IMR-90 (cell line): ENCODE measurements at regions not wholly inside any gene's neighbourhood (a gene's known extent, or its start where the extent isn't known, plus 50 kb on each side); places are given as distances from the start of the nearest gene placed in this dataset.

Experiments used
- ATAC-seq: fragments of 200-7000 bp; cut with Tn5 transposase; 2 replicates; pipeline ENCODE4 v1.9.1; 2020; ENCODE audit warnings: low read depth, mild to moderate bottlenecking, moderate library complexity
- BruUV-seq: library from RNA; stranded (reverse); fragments of 400-500 nt; replicated peaks from 2 replicates; lab custom pipeline; 2021; lab: Mats Ljungman, UMichigan
- CTCF ChIA-PET: fragments of 300-600 bp; formaldehyde crosslinking; extraction: SDS; loops from one replicate; lab custom pipeline; 2021; ENCODE audit warnings: antibody characterized with exemption; lab: Yijun Ruan, JAX
- POLR2A ChIA-PET: fragments of 300-600 bp; sonication (Branson Sonifier 250); formaldehyde crosslinking; loops from one replicate; lab custom pipeline; 2022; ENCODE audit warnings: antibody characterized with exemption; ENCODE audit not compliant: unreplicated experiment; lab: Charles Lee
- DNase-seq: peaks from one replicate; pipeline ENCODE4 v3.0.0; 2013
- H2AFZ ChIP-seq: replicated peaks from 2 replicates; pipeline ENCODE3; 2013; ENCODE audit warnings: low read length, mild to moderate bottlenecking; ENCODE audit not compliant: poor library complexity
- H2AK5ac ChIP-seq: 2 replicates; pipeline ENCODE4 v1.6.1; 2013; ENCODE audit warnings: low read depth, low read length, inconsistent platforms
- H2AK9ac ChIP-seq: replicated peaks from 2 replicates; pipeline ENCODE3; 2013; ENCODE audit warnings: mild to moderate bottlenecking, low read depth, low read length, moderate library complexity; ENCODE audit not compliant: poor library complexity
- H2BK120ac ChIP-seq: 2 replicates; pipeline ENCODE4 v1.6.1; 2013; ENCODE audit warnings: low read depth, low read length, inconsistent platforms
- H2BK15ac ChIP-seq: 3 replicates; pipeline ENCODE4 v1.6.1; 2013; ENCODE audit warnings: low read depth, low read length, inconsistent platforms
- H2BK20ac ChIP-seq: 2 replicates; pipeline ENCODE4 v1.6.1; 2013; ENCODE audit warnings: low read depth, mild to moderate bottlenecking, inconsistent platforms, low read length, moderate library complexity
- H2BK5ac ChIP-seq: 2 replicates; pipeline ENCODE4 v1.6.1; 2013; ENCODE audit warnings: mild to moderate bottlenecking, low read depth, low read length, inconsistent platforms; ENCODE audit not compliant: poor library complexity, severe bottlenecking
- H3K14ac ChIP-seq: replicated peaks from 2 replicates; pipeline ENCODE4 v1.6.1; 2013; ENCODE audit warnings: low read depth, low read length, inconsistent platforms
- H3K18ac ChIP-seq: 2 replicates; pipeline ENCODE4 v1.6.1; 2013; ENCODE audit warnings: low read depth, low read length, control low read depth
- H3K23ac ChIP-seq: 2 replicates; pipeline ENCODE4 v1.6.1; 2013; ENCODE audit warnings: low read depth, low read length, inconsistent platforms
- H3K27ac ChIP-seq: 2 replicates; pipeline ENCODE4 v1.5.1; 2013; ENCODE audit warnings: mild to moderate bottlenecking, control low read depth, low read length; ENCODE audit not compliant: insufficient read depth
- H3K27me3 ChIP-seq: 2 replicates; pipeline ENCODE4 v1.6.1; 2013; ENCODE audit warnings: low read length; ENCODE audit not compliant: control insufficient read depth, insufficient read depth
- H3K36me3 ChIP-seq: 2 replicates; pipeline ENCODE4 v1.6.1; 2013; ENCODE audit warnings: low read length, mixed read lengths; ENCODE audit not compliant: control insufficient read depth, insufficient read depth
- H3K4ac ChIP-seq: 2 replicates; pipeline ENCODE4 v1.6.1; 2013; ENCODE audit warnings: low read depth, low read length, inconsistent platforms
- H3K4me1 ChIP-seq: 2 replicates; pipeline ENCODE4 v1.6.1; 2013; ENCODE audit warnings: low read length, mixed read lengths; ENCODE audit not compliant: control insufficient read depth, insufficient read depth
- H3K4me2 ChIP-seq: 2 replicates; pipeline ENCODE4 v1.6.1; 2013; ENCODE audit warnings: low read depth, mild to moderate bottlenecking, control low read depth, low read length, moderate library complexity
- H3K4me3 ChIP-seq: 2 replicates; pipeline ENCODE4 v1.5.1; 2013; ENCODE audit warnings: low read depth, mild to moderate bottlenecking, control low read depth, low read length, moderate library complexity; ENCODE audit not compliant: insufficient read depth
- H3K56ac ChIP-seq: 2 replicates; pipeline ENCODE4 v1.6.1; 2013; ENCODE audit warnings: low read length, inconsistent platforms; ENCODE audit not compliant: insufficient read depth; ENCODE audit errors: extremely low read depth
- H3K79me1 ChIP-seq, 2 experiments: 2 replicates each; pipeline ENCODE4 v1.6.1; 2013; ENCODE audit warnings: low read length in 2 of 2, inconsistent platforms in 1 of 2, low read depth in 1 of 2
- H3K9ac ChIP-seq: 2 replicates; pipeline ENCODE4 v1.6.1; 2013; ENCODE audit warnings: low read depth, low read length, control low read depth
- H3K9me1 ChIP-seq: 2 replicates; pipeline ENCODE4 v1.6.1; 2013; ENCODE audit warnings: low read length, inconsistent platforms; ENCODE audit not compliant: insufficient read depth
- H3K9me3 ChIP-seq: 2 replicates; pipeline ENCODE4 v1.6.1; 2013; ENCODE audit warnings: low read length; ENCODE audit not compliant: control insufficient read depth, insufficient read depth
- H4K20me1 ChIP-seq: 2 replicates; pipeline ENCODE4 v1.6.1; 2013; ENCODE audit warnings: low read length, inconsistent platforms; ENCODE audit not compliant: insufficient read depth
- H4K5ac ChIP-seq: 2 replicates; pipeline ENCODE4 v1.6.1; 2013; ENCODE audit warnings: mild to moderate bottlenecking, low read depth, low read length, control low read depth
- H4K8ac ChIP-seq, 2 experiments: 2 replicates each; pipeline ENCODE4 v1.6.1; 2013; ENCODE audit warnings: low read depth in 2 of 2, low read length in 2 of 2, control low read depth in 1 of 2, inconsistent platforms in 1 of 2
- H4K91ac ChIP-seq: 2 replicates; pipeline ENCODE4 v1.6.1; 2013; ENCODE audit warnings: low read depth, low read length, inconsistent platforms; ENCODE audit not compliant: insufficient read depth
- BHLHE40 ChIP-seq: fragments of 150-350 bp; IDR thresholded peaks from 2 replicates; pipeline ENCODE4 v1.6.1; 2016; ENCODE audit warnings: mild to moderate bottlenecking, low read depth, low read length
- FOS ChIP-seq: fragments of 150-350 bp; IDR thresholded peaks from 2 replicates; pipeline ENCODE4 v1.6.1; 2016; ENCODE audit warnings: low read depth, low read length
- MAFK ChIP-seq: IDR thresholded peaks from 2 replicates; pipeline ENCODE4 v1.6.1; 2012; ENCODE audit warnings: low read depth, low read length, improper control_type of control experiment
- MAZ ChIP-seq: IDR thresholded peaks from 2 replicates; pipeline ENCODE4 v1.6.1; 2012; ENCODE audit warnings: low read depth, mild to moderate bottlenecking, low read length, improper control_type of control experiment, moderate library complexity, borderline replicate concordance
- MXI1 ChIP-seq: IDR thresholded peaks from 2 replicates; pipeline ENCODE4 v1.6.1; 2012; ENCODE audit warnings: low read depth, mild to moderate bottlenecking, low read length, moderate library complexity, borderline replicate concordance
- RAD21 ChIP-seq: IDR thresholded peaks from 2 replicates; pipeline ENCODE4 v1.6.1; 2012; ENCODE audit warnings: low read length, improper control_type of control experiment
- RCOR1 ChIP-seq: IDR thresholded peaks from 2 replicates; pipeline ENCODE4 v1.6.1; 2012; ENCODE audit warnings: mild to moderate bottlenecking, low read length, improper control_type of control experiment; ENCODE audit not compliant: insufficient replicate concordance
- RFX5 ChIP-seq: IDR thresholded peaks from 2 replicates; pipeline ENCODE4 v1.8.0; 2012; ENCODE audit warnings: low read depth, mild to moderate bottlenecking, low read length, moderate library complexity
- WGBS, 2 experiments: methylation state at CpG; one replicate each; pipeline versions ENCODE4 v1.1.5 to v1.1.7; 2013; ENCODE audit warnings: missing lambda C conversion rate in 2 of 2; ENCODE audit not compliant: insufficient read length in 1 of 2; ENCODE audit errors: extremely low coverage in 2 of 2; 5-methylcytosine and 5-hydroxymethylcytosine counted together
- dilution Hi-C: fragments of 300-500 bp; cut with HindIII; formaldehyde crosslinking; loops from one replicate; pipeline ENCODE4 v1.14.3; 2018; ENCODE audit warnings: low sequenced_read_pairs; ENCODE audit not compliant: unreplicated experiment
- in situ Hi-C: fragments of 300-500 bp; cut with MboI; formaldehyde crosslinking; loops from 3 replicates; pipeline ENCODE4 v1.14.3; 2019; ENCODE audit warnings: low sequenced_read_pairs, inconsistent platforms, mixed read lengths
- intact Hi-C: fragments of 100-400 bp; cut with micrococcal nuclease; formaldehyde crosslinking; loops from 2 replicates; pipeline ENCODE4 v1.10.0; 2022
- TF ChIP-seq, protein P1 (sequence below): fragments of 150-350 bp; IDR thresholded peaks from 2 replicates; pipeline ENCODE4 v1.6.1; 2016; ENCODE audit warnings: low read depth, mild to moderate bottlenecking, low read length, moderate library complexity, borderline replicate concordance
- TF ChIP-seq, protein P2 (sequence below): conservative IDR thresholded peaks from 2 replicates; pipeline ENCODE4 v1.5.1; 2012; ENCODE audit warnings: mild to moderate bottlenecking, low read depth, low read length, improper control_type of control experiment

DNA sequence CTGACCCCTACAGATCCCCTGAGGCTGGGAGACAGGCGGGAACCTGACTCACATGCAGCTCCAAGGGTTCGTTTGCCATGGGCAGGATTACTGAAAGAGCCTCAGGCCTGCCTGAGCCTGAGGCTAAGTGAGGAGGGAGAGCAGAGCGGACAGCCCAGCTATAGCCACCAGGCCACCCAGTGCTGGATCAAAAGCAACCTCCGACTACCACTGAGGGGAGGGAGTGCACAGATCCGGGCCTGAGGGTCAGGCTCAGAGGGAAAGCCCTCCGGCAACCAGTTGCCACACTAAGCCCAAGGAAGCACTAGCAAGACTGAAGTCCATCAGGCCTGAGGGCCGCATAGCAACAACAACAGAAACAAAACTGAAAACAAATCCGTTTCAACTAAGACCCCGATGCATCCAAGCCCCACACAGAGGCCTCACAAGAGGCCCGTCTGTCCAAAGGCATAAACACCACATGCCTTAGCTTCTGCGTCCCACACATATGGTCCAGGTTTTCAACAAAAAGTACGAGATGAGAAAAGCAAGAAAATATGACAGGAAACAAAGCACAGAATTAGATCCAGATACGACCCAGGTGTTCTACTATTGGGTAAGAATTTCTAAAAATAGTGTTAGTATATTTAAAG, 92.5 kb upstream of the VIPR2 start:
- no peak overlapping the region for H2AK5ac ChIP-seq
- no peak overlapping the region for H3K56ac ChIP-seq
- ChIA-PET POLR2A (no interaction called here), CTCF (no interaction called here)
- no peak overlapping the region for H4K5ac ChIP-seq
- no peaks in the 10 kb centered on the region for H4K20me1 ChIP-seq
- no peak overlapping the region for H4K91ac ChIP-seq
- H2AFZ ChIP-seq, result peak overlapping the region; percentile 21
- H2BK15ac ChIP-seq, result no peak overlapping the region
- H2BK5ac ChIP-seq, result no peak overlapping the region
- no peak overlapping the region for H3K4ac ChIP-seq
- no TSS peak for BruUV-seq
- H3K9ac ChIP-seq, result no peak overlapping the region
- no peaks in the 10 kb centered on the region for H3K79me1 ChIP-seq
- H3K4me1 ChIP-seq, result no peaks in the 10 kb centered on the region
- peaks cover 26% of the 10 kb centered on the region for H3K9me3 ChIP-seq
- DNase-seq (no peak), ATAC-seq (no peak)
- H3K27me3 ChIP-seq, result no peaks in the 10 kb centered on the region
- H3K4me3 ChIP-seq, result no peak overlapping the region
- TF ChIP-seq RCOR1 (no peak), MXI1 (no peak), RAD21 (no peak), RFX5 (no peak), FOS (no peak), BHLHE40 (no peak), MAFK (no peak), MAZ (no peak)
- TF ChIP-seq, protein P1, sequence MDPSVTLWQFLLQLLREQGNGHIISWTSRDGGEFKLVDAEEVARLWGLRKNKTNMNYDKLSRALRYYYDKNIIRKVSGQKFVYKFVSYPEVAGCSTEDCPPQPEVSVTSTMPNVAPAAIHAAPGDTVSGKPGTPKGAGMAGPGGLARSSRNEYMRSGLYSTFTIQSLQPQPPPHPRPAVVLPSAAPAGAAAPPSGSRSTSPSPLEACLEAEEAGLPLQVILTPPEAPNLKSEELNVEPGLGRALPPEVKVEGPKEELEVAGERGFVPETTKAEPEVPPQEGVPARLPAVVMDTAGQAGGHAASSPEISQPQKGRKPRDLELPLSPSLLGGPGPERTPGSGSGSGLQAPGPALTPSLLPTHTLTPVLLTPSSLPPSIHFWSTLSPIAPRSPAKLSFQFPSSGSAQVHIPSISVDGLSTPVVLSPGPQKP, result no peak
- TF ChIP-seq, protein P2, sequence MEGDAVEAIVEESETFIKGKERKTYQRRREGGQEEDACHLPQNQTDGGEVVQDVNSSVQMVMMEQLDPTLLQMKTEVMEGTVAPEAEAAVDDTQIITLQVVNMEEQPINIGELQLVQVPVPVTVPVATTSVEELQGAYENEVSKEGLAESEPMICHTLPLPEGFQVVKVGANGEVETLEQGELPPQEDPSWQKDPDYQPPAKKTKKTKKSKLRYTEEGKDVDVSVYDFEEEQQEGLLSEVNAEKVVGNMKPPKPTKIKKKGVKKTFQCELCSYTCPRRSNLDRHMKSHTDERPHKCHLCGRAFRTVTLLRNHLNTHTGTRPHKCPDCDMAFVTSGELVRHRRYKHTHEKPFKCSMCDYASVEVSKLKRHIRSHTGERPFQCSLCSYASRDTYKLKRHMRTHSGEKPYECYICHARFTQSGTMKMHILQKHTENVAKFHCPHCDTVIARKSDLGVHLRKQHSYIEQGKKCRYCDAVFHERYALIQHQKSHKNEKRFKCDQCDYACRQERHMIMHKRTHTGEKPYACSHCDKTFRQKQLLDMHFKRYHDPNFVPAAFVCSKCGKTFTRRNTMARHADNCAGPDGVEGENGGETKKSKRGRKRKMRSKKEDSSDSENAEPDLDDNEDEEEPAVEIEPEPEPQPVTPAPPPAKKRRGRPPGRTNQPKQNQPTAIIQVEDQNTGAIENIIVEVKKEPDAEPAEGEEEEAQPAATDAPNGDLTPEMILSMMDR, result no peak
- no peak overlapping the region for H2BK20ac ChIP-seq
- no peaks in the 10 kb centered on the region for H3K36me3 ChIP-seq
- H4K8ac ChIP-seq, result no peak overlapping the region
- no peak overlapping the region for H3K23ac ChIP-seq
- dilution Hi-C loops, result no loop called here
- H2BK120ac ChIP-seq, result no peak overlapping the region
- in situ Hi-C loops, result no loop called here
- H2AK9ac ChIP-seq, result no peak overlapping the region
- WGBS, 2 experiments, result 43% methylated on average over 3 of the region's 13 CpGs; no CpG with 5 or more reads in 1 of the 2 experiments
- intact Hi-C loops, result no loop called here
- H3K9me1 ChIP-seq, result no peaks in the 10 kb centered on the region
- no peak overlapping the region for H3K14ac ChIP-seq
- H3K27ac ChIP-seq, result no peak overlapping the region
- H3K4me2 ChIP-seq, result no peak overlapping the region
- H3K18ac ChIP-seq, result no peak overlapping the region
